ENCODE measurements at regions not wholly inside any gene's neighbourhood (a gene's known extent, or its start where the extent isn't known, plus 50 kb on each side); places are given as distances from the start of the nearest gene placed in this dataset.
"Not testable (repeated sequence)": the region's sequence is repeated elsewhere in the genome, so short reads cannot be mapped to it uniquely, and the experiment has no call there.

DNA sequence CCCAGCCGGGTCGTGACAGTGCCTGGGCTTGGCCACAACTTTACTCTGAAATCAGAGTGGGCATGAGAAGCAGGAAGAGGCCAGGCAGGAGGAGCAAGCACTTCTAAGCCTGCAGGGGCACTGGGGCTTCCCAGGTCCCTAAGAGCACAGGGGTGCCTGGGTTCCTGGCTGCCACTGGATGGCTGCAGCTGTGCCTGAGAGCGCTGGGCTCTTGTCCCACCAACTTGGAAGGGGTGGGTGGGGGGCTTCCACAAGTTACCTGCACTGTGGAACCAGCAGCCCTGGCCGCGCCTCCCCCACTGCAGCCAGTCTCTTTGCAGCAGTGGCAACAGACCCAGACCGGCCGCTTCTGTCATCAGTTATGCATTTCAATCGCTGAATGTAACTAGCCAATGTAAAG is 434.7 kb upstream of the GRM3 start:
- DNase-seq (ENCODE audit: low read depth in 4 of 4, low spot score in 3 of 4): no peak

GRCh38 chr7:86207740-86208139 is 436.0 kb upstream of the GRM3 start:
- no peak for DNase-seq (ENCODE audit: low read depth in 4 of 4, low spot score in 3 of 4)

- DNase-seq (ENCODE audit: low read depth in 4 of 4, low spot score in 3 of 4): no peak
Observed at GRCh38 chr7:86202833-86203232, 440.9 kb upstream of the GRM3 start.

DNA sequence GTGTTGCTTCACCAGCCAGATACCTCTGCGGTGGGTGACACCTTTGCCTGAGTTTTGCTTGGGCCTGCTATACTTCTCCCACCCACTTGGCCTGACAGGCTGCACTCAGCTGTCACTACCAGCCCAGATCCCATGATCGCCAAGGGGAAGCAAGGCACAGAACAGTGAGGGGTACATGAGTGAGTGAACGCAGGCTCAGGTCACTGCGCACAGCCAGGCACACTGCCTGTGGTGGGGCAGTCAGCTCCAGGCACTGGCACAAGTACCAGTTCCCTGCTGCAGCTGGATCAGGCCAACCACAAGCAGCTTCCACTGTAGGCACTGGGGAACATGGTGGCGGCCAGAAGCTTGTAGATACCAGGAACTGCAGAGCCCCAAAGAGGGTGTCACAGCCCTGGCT is 441.9 kb upstream of the GRM3 start:
- DNase-seq (ENCODE audit: low read depth in 4 of 4, low spot score in 3 of 4): no peak

GRCh38 chr7:86199881-86200614 is 443.7 kb upstream of the GRM3 start:
- no peak for DNase-seq (ENCODE audit: low read depth in 4 of 4, low spot score in 3 of 4)

DNA sequence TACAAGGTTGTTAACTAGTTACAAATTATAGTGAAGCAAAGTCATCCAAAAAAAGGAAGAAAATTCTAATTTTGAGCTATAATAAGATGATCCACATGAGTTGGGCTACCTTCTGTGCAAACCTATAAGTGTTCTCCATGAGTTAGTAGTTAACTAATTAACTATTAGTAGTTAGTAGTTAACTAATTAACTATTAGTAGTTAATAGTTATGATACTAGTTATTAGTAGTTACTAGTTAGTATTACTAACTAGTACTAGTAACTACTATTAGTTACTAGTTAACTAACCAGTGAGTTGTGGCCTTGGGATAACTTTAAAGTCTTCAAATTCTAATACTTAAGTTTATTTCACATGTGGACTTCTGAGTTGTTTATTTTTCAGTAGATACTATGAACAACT is 453.4 kb upstream of the GRM3 start:
- DNase-seq (ENCODE audit: low read depth in 4 of 4, low spot score in 3 of 4): no peak

DNA sequence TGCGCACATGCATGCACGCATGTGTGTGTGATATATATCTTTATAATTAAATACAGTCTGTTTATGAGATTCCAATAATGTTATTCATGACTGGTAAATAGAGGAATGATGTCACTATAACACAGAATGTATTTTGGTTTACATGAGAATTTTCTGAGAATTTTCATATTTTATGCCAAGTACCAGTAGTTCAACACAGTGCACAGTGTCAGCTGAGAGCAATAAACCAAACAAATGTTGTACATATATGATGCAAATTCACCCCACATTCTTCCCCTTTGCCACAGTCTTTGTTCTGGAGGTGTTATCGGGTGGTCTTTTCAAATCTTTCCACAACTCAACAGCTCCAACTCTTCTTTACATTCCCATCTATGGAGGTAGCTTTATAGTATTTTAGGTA is 462.2 kb upstream of the GRM3 start:
- no peak for DNase-seq (ENCODE audit: low read depth in 4 of 4, low spot score in 3 of 4)

GRCh38 chr7:86164827-86165226 is 478.9 kb upstream of the GRM3 start:
- DNase-seq (ENCODE audit: low read depth in 4 of 4, low spot score in 3 of 4): no peak

DNA sequence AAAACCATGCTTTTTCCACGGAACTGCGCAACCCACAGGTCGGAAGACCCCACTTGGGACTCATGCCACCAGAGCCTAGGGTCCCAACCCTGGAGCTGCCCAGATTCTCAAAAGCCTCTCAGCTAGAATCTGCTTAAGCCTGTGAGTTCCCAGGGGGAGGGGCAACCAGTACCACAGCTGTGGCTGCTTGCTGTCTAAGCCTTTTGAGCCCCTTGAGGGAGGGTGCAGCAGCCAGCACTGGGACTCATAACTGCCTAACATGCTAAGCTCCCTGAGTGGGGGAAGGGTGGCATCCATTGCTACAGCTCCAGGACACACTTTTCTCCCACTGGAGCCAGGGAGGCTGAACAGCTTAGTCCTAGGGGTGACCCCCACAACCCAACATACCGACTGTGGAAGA is 485.6 kb upstream of the GRM3 start:
- DNase-seq (ENCODE audit: low read depth in 4 of 4, low spot score in 3 of 4): no peak

DNA sequence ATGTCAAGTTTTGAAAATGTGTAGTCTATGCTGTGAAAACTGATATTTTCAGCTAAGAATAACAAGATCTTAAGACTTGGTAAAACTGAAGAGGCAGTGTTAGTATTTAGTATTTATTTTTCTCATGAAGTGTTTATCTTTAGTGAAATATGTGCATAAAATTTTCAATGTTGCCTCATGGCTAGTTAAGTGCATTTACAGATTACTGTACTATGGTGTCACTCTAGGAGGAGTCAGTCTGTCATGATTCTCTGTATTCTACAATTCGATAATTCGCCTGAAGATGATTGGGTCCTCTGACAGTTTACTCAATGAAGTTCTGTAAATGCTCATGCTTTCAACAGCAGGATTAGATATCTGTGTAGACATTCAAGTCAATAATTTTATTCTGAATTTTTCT is 488.1 kb upstream of the GRM3 start:
- no peak for DNase-seq (ENCODE audit: low read depth in 4 of 4, low spot score in 3 of 4)

GRCh38 chr7:86152926-86153325 is 490.8 kb upstream of the GRM3 start:
- no peak for DNase-seq (ENCODE audit: low read depth in 4 of 4, low spot score in 3 of 4)

- DNase-seq (ENCODE audit: low read depth in 4 of 4, low spot score in 3 of 4): no peak
Observed at GRCh38 chr7:86149024-86149665, 494.6 kb upstream of the GRM3 start.

- no peak for DNase-seq (ENCODE audit: low read depth in 4 of 4, low spot score in 3 of 4)
Observed at GRCh38 chr7:86148501-86148900, 495.2 kb upstream of the GRM3 start.

- no peak for DNase-seq (ENCODE audit: low read depth in 4 of 4, low spot score in 3 of 4)
Observed at GRCh38 chr7:86137343-86137742, 506.4 kb upstream of the GRM3 start.

- no peak for DNase-seq (ENCODE audit: low read depth in 4 of 4, low spot score in 3 of 4)
Observed at GRCh38 chr7:86130268-86130667, 513.4 kb upstream of the GRM3 start.

DNA sequence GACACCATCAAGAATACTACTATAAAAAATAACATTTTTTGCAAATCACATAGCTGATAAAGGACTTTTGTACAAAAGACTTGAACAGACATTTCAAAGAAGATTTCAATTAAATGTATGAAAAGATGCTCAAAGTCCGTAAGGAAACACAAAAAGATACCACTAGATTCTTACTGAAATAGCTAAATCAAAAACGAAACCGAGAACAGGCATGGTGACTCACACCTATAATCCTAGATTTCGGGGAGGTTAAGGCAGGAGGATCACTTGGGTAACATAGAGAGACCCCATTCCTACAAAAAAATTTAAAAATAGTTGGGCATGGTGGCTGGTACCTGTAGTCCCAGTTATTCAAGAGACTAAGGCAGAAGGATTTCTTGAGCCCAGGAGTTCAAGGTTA is 520.2 kb upstream of the GRM3 start:
- DNase-seq (ENCODE audit: low read depth in 4 of 4, low spot score in 3 of 4): no peak

- DNase-seq (ENCODE audit: low read depth in 4 of 4, low spot score in 3 of 4): no peak
Observed at GRCh38 chr7:86094166-86094669, 549.5 kb upstream of the GRM3 start.

DNA sequence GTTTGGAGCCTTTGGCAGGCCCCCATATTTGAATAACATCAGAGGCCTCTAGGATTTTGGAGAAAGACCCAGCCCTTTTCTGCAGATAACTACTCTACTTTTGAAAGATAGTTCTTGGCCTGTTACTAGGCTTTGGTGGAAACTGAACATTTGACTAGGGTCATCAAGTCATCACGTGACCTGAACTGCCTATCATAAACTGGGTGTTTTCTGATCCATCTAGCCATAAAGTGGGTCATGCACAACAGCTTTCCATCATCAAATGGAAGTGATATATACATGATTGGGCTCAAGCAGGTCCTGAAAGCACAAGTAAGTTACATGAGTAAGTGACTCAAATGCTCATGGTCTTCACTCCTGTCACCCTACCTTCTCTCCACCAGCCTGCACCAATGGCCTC is 552.3 kb upstream of the GRM3 start:
- no peak for DNase-seq (ENCODE audit: low read depth in 4 of 4, low spot score in 3 of 4)

DNA sequence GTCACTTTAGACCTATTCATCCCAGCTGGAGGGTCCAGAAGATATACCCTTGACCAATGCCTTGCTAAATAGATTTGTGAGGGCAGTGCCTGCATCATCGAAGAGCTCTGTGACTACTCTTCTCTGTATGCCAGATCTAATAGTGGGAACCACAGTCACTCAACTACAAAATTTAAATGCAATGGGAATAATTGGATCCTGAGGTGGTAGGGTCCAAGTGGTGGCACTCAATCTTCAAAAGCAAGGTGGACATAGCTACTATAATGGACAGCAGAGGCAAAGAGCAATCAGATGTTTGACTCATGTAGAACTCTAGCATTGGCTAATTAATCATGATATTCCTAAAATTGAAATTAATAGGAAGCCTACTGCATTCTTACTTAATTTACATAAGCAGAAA is 554.3 kb upstream of the GRM3 start:
- DNase-seq (ENCODE audit: low read depth in 4 of 4, low spot score in 3 of 4): no peak

GRCh38 chr7:86064572-86064971 is 579.1 kb upstream of the GRM3 start:
- not testable (repeated sequence) for DNase-seq (ENCODE audit: low read depth in 4 of 4, low spot score in 3 of 4)

- no peak for DNase-seq (ENCODE audit: low read depth in 4 of 4, low spot score in 3 of 4)
Observed at GRCh38 chr7:86058649-86059048, 585.1 kb upstream of the GRM3 start.

DNA sequence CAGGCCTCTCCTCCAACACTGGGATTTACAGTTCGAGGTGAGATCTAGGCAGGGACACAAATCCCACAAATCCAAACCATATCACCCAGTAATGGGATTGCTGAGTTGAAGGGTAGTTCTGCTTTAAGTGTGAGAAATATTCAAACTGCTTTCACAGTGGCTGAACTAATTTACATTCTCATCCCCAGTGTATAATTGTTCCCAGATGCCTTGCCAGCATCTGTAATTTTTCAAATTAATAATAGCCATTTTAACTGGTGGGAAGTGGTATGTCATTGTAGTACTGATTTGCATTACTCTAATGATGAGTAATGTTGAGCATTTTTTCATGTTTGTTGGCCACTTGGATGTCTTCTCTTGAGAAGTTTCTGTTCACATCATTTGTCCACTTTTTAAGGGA is 592.8 kb upstream of the GRM3 start:
- DNase-seq (ENCODE audit: low read depth in 4 of 4, low spot score in 3 of 4): no peak

Measured in left renal pelvis (tissue), 4 donors.